Ishikawa (cell line): ENCODE measurements at regions not wholly inside any gene's neighbourhood (a gene's known extent, or its start where the extent isn't known, plus 50 kb on each side); places are given as distances from the start of the nearest gene placed in this dataset.

Experiments used
- CEBPB ChIP-seq: IDR thresholded peaks from 2 replicates; pipeline ENCODE4 v1.6.1; 2012
- TEAD4 ChIP-seq: IDR thresholded peaks from 2 replicates; pipeline ENCODE4 v1.6.1; 2012
- YY1 ChIP-seq: IDR thresholded peaks from 2 replicates; pipeline ENCODE4 v1.6.1; 2012; ENCODE audit warnings: low read depth
- TF ChIP-seq, protein P1 (sequence below): IDR thresholded peaks from 2 replicates; pipeline ENCODE4 v1.6.1; 2012; ENCODE audit warnings: low read depth, mild to moderate bottlenecking

GRCh38 chr3:56985460-56985859, 75.0 kb upstream of the SPATA12 start:
- TF ChIP-seq CEBPB (no peak), YY1 (no peak), TEAD4 (no peak)
- TF ChIP-seq, protein P1, sequence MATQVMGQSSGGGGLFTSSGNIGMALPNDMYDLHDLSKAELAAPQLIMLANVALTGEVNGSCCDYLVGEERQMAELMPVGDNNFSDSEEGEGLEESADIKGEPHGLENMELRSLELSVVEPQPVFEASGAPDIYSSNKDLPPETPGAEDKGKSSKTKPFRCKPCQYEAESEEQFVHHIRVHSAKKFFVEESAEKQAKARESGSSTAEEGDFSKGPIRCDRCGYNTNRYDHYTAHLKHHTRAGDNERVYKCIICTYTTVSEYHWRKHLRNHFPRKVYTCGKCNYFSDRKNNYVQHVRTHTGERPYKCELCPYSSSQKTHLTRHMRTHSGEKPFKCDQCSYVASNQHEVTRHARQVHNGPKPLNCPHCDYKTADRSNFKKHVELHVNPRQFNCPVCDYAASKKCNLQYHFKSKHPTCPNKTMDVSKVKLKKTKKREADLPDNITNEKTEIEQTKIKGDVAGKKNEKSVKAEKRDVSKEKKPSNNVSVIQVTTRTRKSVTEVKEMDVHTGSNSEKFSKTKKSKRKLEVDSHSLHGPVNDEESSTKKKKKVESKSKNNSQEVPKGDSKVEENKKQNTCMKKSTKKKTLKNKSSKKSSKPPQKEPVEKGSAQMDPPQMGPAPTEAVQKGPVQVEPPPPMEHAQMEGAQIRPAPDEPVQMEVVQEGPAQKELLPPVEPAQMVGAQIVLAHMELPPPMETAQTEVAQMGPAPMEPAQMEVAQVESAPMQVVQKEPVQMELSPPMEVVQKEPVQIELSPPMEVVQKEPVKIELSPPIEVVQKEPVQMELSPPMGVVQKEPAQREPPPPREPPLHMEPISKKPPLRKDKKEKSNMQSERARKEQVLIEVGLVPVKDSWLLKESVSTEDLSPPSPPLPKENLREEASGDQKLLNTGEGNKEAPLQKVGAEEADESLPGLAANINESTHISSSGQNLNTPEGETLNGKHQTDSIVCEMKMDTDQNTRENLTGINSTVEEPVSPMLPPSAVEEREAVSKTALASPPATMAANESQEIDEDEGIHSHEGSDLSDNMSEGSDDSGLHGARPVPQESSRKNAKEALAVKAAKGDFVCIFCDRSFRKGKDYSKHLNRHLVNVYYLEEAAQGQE = no peak
